OCI-LY7 (cell line): ENCODE measurements at regions not wholly inside any gene's neighbourhood (a gene's known extent, or its start where the extent isn't known, plus 50 kb on each side); places are given as distances from the start of the nearest gene placed in this dataset.

Experiments used
- BruUV-seq: library from RNA; stranded (reverse); fragments of 400-500 nt; replicated peaks from 2 replicates; lab custom pipeline; 2021; lab: Mats Ljungman, UMichigan
- CTCF ChIA-PET: fragments of 300-600 bp; sonication (Branson Sonifier 250); formaldehyde crosslinking; loops from one replicate; lab custom pipeline; 2022; ENCODE audit warnings: antibody characterized with exemption; ENCODE audit not compliant: unreplicated experiment; lab: Charles Lee
- POLR2A ChIA-PET: fragments of 300-600 bp; sonication (Branson Sonifier 250); formaldehyde crosslinking; loops from one replicate; lab custom pipeline; 2022; ENCODE audit warnings: antibody characterized with exemption; lab: Charles Lee
- DNase-seq: peaks from one replicate; pipeline ENCODE4 v3.0.0-alpha.2; 2015; ENCODE audit warnings: low spot score
- H2AFZ ChIP-seq: fragments of 200-600 bp; sonication (generic), shearing (Covaris generic); 2 replicates; pipeline ENCODE4 v1.6.1; 2014; ENCODE audit warnings: mild to moderate bottlenecking, antibody characterized with exemption, low read length, moderate library complexity
- H3K27ac ChIP-seq: fragments of 200-600 bp; sonication (generic); 2 replicates; pipeline ENCODE4 v1.5.1; 2014; ENCODE audit warnings: mixed run types, low read depth, mild to moderate bottlenecking, moderate library complexity, low read length, inconsistent platforms; ENCODE audit not compliant: poor library complexity, severe bottlenecking
- H3K36me3 ChIP-seq: fragments of 200-600 bp; sonication (generic); 2 replicates; pipeline ENCODE4 v1.6.1; 2014; ENCODE audit warnings: mild to moderate bottlenecking, antibody characterized with exemption, low read length, moderate library complexity, mixed read lengths; ENCODE audit not compliant: insufficient read depth
- H3K4me1 ChIP-seq: fragments of 200-600 bp; sonication (generic); 2 replicates; pipeline ENCODE4 v1.5.1; 2014; ENCODE audit warnings: mild to moderate bottlenecking, low read length; ENCODE audit not compliant: insufficient read depth, poor library complexity, severe bottlenecking
- H3K4me2 ChIP-seq: fragments of 200-600 bp; sonication (generic); 2 replicates; pipeline ENCODE4 v1.6.1; 2014; ENCODE audit warnings: mild to moderate bottlenecking, low read length
- H3K4me3 ChIP-seq: fragments of 200-600 bp; sonication (generic); 2 replicates; pipeline ENCODE4 v1.5.1; 2014; ENCODE audit warnings: mild to moderate bottlenecking, low read depth, low read length; ENCODE audit not compliant: poor library complexity, severe bottlenecking
- H3K79me2 ChIP-seq: fragments of 200-600 bp; sonication (generic); 2 replicates; pipeline ENCODE4 v1.6.1; 2016; ENCODE audit warnings: low read depth, mild to moderate bottlenecking, low read length, moderate library complexity, mixed read lengths; ENCODE audit not compliant: insufficient read depth
- H3K9me2 ChIP-seq: fragments of 200-600 bp; sonication (generic); 2 replicates; pipeline ENCODE4 v1.6.1; 2016; ENCODE audit warnings: mild to moderate bottlenecking, low read length, mixed read lengths; ENCODE audit not compliant: insufficient read depth
- H3K9me3 ChIP-seq: fragments of 200-600 bp; sonication (generic); 2 replicates; pipeline ENCODE4 v1.6.1; 2014; ENCODE audit warnings: mild to moderate bottlenecking, mixed run types, low read length, mixed read lengths
- H4K20me1 ChIP-seq: fragments of 200-600 bp; sonication (generic); 2 replicates; pipeline ENCODE4 v1.6.1; 2014; ENCODE audit warnings: mild to moderate bottlenecking, antibody characterized with exemption, low read length, moderate library complexity, mixed read lengths; ENCODE audit not compliant: insufficient read depth
- EZH2phosphoT487 ChIP-seq: fragments of 200-600 bp; sonication (generic); IDR thresholded peaks from 2 replicates; pipeline ENCODE4 v1.6.1; 2018; ENCODE audit warnings: low read depth, borderline replicate concordance, mild to moderate bottlenecking, mixed run types, antibody characterized with exemption, low read length, moderate library complexity, mixed read lengths
- intact Hi-C: fragments of 100-400 bp; cut with micrococcal nuclease; formaldehyde crosslinking; loops from one replicate; pipeline ENCODE4 v1.10.0; 2022; ENCODE audit not compliant: unreplicated experiment
- TF ChIP-seq, protein P1 (sequence below): fragments of 200-600 bp; sonication (generic); conservative IDR thresholded peaks from 2 replicates; pipeline ENCODE4 v1.5.1; 2014; ENCODE audit warnings: mild to moderate bottlenecking, antibody characterized with exemption, low read length, moderate library complexity, mixed read lengths

DNA sequence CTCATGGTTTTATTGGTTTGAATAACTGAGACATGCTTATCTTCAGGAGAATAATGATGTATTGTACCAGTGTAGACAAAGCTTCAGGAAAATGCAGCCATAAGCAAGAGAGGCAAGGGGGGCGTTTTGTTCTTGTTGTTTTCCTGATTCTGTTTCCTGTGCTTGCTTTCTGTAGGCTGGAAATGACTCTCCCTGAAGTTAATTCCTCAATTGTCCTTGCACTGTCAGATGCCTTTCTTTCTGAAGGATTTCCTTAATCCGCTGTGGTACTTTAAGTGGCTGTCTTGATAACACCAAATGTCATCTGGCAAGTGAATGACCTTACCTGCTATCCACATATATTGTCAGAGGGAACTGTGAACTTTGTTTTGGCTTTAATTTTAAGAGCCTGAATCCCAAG lies 220.0 kb downstream of the NEDD1 start:
- Histone ChIP-seq H3K4me2 (no peak overlapping the region), H3K36me3 (no peaks in the 10 kb centered on the region), H4K20me1 (no peaks in the 10 kb centered on the region), H3K79me2 (no peaks in the 10 kb centered on the region), H3K27ac (no peak overlapping the region), H2AFZ (no peak overlapping the region), H3K9me3 (no peaks in the 10 kb centered on the region), H3K9me2 (no peaks in the 10 kb centered on the region), H3K4me1 (no peaks in the 10 kb centered on the region), H3K4me3 (no peak overlapping the region)
- intact Hi-C loops, result no loop called here
- DNase-seq, result no peak
- TF ChIP-seq, protein P1, sequence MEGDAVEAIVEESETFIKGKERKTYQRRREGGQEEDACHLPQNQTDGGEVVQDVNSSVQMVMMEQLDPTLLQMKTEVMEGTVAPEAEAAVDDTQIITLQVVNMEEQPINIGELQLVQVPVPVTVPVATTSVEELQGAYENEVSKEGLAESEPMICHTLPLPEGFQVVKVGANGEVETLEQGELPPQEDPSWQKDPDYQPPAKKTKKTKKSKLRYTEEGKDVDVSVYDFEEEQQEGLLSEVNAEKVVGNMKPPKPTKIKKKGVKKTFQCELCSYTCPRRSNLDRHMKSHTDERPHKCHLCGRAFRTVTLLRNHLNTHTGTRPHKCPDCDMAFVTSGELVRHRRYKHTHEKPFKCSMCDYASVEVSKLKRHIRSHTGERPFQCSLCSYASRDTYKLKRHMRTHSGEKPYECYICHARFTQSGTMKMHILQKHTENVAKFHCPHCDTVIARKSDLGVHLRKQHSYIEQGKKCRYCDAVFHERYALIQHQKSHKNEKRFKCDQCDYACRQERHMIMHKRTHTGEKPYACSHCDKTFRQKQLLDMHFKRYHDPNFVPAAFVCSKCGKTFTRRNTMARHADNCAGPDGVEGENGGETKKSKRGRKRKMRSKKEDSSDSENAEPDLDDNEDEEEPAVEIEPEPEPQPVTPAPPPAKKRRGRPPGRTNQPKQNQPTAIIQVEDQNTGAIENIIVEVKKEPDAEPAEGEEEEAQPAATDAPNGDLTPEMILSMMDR, result no peak
- TF ChIP-seq EZH2phosphoT487, result no peak
- ChIA-PET POLR2A (interaction anchor here (0.6 kb wide), 1 partner anchor 483 kb away, joined by 3 read pairs; no protein-coding TSS in a partner anchor), CTCF (no interaction called here)
- no TSS peak for BruUV-seq

DNA sequence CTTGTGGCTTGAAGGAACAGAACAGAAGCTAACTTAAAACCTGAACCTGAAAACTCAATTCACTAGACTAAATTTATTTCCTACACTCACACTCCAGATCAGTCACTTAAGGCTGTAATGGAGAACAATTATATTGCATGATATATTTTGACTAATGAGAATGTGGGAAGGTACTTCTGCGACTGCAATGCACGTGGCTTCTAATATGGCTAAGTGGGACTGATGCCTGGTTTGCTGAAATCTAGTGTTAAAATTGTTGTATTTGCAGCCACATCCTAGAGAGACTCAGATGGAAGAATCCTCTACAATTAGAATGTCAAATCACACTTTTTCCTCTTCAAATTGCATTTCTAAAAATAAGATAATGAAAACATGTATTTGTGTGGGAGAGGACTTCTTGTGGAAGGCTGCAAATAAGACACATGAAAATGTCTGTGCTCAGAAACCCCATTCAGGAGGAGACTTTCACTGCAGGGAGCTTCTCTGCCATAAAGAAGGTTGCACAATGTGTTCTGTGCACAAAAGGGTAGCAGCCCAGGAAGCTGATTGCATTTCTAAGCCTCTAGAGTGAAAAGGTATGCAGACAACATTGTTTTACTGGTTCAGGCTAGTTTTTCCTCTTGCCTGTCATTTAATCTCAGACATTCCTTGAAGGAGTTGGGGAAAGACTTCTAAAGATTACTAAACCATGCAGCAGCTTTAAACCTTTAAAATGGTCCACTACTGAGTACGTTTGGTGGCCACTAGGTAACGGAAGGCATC lies 224.3 kb downstream of the NEDD1 start:
- Histone ChIP-seq H3K4me2 (no peak overlapping the region), H3K9me2 (no peaks in the 10 kb centered on the region), H4K20me1 (no peaks in the 10 kb centered on the region), H3K36me3 (no peaks in the 10 kb centered on the region), H3K27ac (no peak overlapping the region), H3K79me2 (no peaks in the 10 kb centered on the region), H3K4me1 (no peaks in the 10 kb centered on the region), H3K4me3 (no peak overlapping the region), H3K9me3 (no peaks in the 10 kb centered on the region), H2AFZ (no peak overlapping the region)
- BruUV-seq, result no TSS peak
- POLR2A ChIA-PET, result no interaction called here
- DNase-seq, result no peak
- CTCF ChIA-PET, result no interaction called here
- intact Hi-C loops, result no loop called here
- no peak for TF ChIP-seq EZH2phosphoT487
- TF ChIP-seq, protein P1, result no peak

DNA sequence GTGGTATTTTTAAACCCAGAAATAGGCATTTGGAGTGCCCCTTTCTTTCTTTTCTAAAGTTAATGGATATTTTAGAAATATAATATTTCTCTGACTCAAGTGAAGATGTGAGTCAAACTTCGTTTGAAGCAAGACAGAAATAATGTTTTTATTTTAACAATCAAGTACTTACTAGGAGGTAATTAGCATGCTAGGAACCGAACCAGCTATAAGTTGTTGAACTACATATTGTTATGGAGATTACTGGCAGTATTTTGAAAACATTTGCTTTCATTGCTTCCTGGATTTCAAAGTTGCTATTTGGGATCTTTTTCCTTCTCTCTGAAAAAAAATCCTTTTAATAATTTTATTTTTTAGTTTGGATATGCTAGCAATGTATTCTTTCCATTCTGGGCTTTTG lies 225.2 kb downstream of the NEDD1 start:
- no peaks in the 10 kb centered on the region for H3K79me2 ChIP-seq
- H2AFZ ChIP-seq, result no peak overlapping the region
- intact Hi-C loops, result no loop called here
- ChIA-PET CTCF (no interaction called here), POLR2A (interaction anchor here (0.7 kb wide), 1 partner anchor 8 kb away, joined by 3 read pairs; no protein-coding TSS in a partner anchor)
- no peaks in the 10 kb centered on the region for H3K9me3 ChIP-seq
- BruUV-seq, result no TSS peak
- no peaks in the 10 kb centered on the region for H3K36me3 ChIP-seq
- no peaks in the 10 kb centered on the region for H4K20me1 ChIP-seq
- H3K4me3 ChIP-seq, result no peak overlapping the region
- H3K4me1 ChIP-seq, result no peaks in the 10 kb centered on the region
- no peak for DNase-seq
- H3K4me2 ChIP-seq, result no peak overlapping the region
- no peak overlapping the region for H3K27ac ChIP-seq
- H3K9me2 ChIP-seq, result no peaks in the 10 kb centered on the region
- TF ChIP-seq, protein P1, result no peak
- no peak for TF ChIP-seq EZH2phosphoT487
